Kidney capillary endothelial cell (primary cell): ENCODE measurements at regions not wholly inside any gene's neighbourhood (a gene's known extent, or its start where the extent isn't known, plus 50 kb on each side); places are given as distances from the start of the nearest gene placed in this dataset.

ENCODE experiments used
- DNase-seq: peaks from one replicate; pipeline ENCODE4 v3.0.0-alpha.2; 2018; ENCODE audit warnings: low spot score

DNA sequence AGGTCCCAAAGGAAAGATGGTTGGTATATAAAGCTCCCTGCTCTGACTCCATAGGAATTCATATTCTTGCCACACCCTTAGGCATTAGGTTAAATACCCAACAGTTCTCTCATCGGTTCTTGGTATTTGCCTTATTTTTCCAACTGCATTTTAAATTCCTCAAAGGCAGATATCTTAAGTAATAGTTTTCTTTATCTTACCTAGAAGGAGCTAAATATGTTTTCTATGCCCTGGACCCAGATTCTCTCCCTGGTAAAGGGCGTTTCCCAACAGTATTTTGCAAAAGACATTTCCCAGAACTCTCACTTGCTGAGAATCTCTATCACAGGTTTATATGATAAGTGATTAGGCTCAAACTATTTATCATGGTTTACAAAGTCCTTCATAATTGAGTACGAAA lies 158.6 kb upstream of the BDNF start:
- no peak for DNase-seq

DNA sequence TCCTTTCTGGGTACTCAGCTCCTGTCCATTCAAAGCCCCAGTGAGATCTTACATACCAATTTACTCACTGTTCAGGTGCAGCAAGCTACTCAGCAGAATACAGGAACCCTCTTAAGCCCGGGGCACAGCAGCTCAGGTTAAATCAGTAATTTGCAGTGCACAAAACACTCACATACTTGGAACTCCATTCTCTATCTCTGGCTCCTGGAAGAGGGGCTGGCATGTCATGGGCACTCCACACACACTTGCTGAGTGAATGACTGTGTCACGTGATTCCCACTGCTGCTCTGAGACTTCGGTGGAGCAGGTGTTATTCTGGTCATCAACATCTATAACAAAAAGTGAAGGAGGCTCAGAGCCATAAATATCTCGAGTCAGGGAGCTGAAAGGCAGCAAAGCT lies 157.3 kb upstream of the BDNF start:
- DNase-seq, result no peak

DNA sequence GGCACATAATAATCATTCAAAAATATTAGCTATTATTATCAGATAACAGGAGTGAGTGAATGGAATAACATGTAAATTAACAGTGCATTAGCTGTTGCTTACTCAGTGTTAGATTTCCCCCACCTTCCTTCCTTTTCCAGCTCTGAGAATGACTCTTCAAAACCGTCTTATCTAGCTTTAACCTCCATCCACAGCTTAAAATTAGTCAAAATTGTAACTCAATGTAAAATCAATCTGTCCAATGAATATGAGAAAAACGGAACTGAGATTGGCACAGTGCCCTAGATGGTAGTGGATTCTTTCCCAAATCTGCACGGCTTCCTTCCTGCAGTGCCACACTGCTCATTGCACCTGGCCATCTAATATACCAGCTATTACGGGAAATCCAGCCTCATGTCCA lies 156.8 kb upstream of the BDNF start:
- DNase-seq, result no peak

- DNase-seq, result no peak
Observed at GRCh38 chr11:27848423-27848822, 148.2 kb upstream of the BDNF start.

DNA sequence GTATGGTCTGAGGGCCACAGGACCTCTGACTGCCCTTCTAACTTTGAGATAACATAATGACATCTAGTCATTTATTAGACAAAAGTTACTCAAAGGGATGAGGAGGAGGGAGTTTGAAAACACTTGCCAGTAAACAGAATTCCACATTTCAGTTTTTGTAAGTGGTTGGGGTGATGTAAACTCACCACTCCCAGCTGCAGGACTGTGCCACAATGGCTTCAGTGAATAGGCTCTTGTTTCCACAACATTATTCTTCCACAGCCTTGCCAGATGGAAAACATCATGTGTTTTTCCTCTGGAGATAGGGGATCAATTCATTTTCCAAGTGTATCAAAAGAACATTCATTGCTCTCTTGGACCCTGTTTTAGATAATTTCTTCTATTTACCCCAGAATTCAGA lies 147.2 kb upstream of the BDNF start:
- DNase-seq, result no peak

DNA sequence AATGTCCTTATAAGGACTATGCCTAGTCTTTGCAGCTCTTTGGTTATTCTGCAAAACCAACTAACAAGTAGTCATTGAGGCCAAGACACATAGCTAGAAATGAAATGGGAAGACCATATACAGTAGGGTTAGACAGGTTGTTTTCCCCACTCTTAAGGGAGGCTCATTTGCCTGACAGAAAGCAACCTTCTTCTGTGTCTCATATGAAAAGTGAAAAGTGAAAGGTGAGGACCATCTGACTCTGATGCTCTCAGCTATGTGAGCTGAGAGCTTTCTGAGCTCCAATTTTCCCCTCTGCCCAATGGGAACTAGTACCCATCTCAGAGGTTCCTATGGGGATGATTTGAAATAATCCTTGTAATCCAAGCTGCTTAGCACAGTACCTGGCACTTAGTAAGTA lies 142.0 kb upstream of the BDNF start:
- DNase-seq, result no peak

- no peak for DNase-seq
Observed at GRCh38 chr11:27841023-27841422, 140.8 kb upstream of the BDNF start.

GRCh38 chr11:27839226-27839913 lies 139.1 kb upstream of the BDNF start:
- DNase-seq, result no peak

GRCh38 chr11:27838674-27839073 lies 138.4 kb upstream of the BDNF start:
- DNase-seq, result no peak

GRCh38 chr11:27837895-27838563 lies 137.8 kb upstream of the BDNF start:
- no peak for DNase-seq

DNA sequence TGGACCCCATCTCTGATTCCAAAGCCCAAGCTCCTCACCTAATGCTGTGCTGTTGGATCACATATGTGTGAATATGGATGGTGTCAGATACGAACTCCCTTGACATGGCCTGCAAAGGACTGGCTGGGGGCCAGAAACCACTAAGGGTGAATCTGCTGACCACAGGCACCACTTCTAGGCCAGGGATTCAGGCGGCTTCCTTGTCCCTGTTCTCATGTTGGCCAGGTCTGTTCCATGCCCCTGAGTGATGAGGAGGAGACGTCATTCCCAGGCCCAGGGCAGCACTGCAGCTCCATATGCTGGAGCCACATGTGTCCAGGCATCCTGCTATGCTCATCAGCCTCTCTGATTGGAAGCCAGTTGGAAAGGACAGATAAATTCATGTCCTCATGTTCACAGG lies 130.0 kb upstream of the BDNF start:
- DNase-seq, result no peak

DNA sequence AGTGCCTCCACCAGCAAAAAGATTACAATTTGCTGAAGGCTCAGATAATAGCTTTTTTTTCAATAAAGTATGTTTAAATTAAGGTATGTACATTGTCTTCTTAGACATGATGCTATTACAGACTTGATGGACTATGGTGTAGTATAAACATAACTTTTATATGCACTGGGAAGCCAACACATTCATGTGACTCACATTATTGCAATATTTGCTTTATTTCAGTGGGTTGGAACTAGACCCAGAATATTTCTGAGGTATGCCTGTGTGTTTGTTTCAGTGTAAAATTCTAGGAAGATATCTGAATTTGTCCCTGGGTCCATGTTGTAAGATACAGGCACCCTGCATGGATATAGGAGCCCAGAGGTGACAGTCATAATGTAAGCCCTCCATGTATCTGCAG lies 120.0 kb upstream of the BDNF start:
- DNase-seq, result no peak

GRCh38 chr11:27816197-27816596 lies 115.9 kb upstream of the BDNF start:
- DNase-seq, result no peak

GRCh38 chr11:27812341-27812740 lies 112.1 kb upstream of the BDNF start:
- no peak for DNase-seq

- DNase-seq, result no peak
Observed at GRCh38 chr11:27807596-27807995, 107.3 kb upstream of the BDNF start.

- no peak for DNase-seq
Observed at GRCh38 chr11:27806122-27806521, 105.9 kb upstream of the BDNF start.

GRCh38 chr11:27795955-27796861 lies 96.0 kb upstream of the BDNF start:
- no peak for DNase-seq

DNA sequence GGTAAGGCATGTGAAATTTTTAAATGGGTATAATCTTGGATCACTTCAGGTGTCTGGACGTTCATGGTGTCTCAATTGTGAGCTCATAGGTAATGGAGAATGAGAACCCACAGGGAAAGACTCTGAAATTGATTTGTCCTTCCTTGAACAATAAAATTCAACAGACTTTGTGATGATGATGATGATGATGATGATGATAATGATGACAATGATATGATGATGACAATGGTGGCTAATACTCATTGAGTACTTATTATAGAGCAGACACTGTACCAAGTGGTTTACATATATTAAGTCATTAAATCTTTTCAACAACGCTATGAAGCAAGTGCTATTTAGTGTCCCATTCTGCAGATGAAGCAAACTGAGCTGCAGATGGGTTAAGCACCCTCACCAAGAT lies 86.6 kb upstream of the BDNF start:
- DNase-seq, result no peak

DNA sequence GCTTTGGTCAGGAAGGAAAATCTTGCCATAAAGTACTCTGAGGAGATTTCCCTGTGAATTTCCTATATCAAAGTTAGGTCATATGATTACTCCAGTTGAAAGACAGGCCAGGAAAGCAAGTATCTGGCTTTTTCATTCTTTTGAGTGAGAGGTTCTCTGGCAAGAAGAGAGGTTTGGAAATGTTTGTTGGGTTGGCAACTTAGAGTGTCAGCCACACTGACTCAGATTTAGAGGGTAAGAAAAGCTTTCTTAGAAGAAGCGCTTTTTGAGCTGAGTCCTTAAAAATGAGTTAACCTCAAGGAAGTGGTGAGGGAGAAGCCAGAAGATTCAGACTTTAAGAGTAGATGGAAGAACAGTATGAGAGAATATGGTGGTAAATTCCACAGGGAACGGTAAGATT lies 86.1 kb upstream of the BDNF start:
- no peak for DNase-seq

GRCh38 chr11:27783701-27784355 lies 83.6 kb upstream of the BDNF start:
- no peak for DNase-seq

DNA sequence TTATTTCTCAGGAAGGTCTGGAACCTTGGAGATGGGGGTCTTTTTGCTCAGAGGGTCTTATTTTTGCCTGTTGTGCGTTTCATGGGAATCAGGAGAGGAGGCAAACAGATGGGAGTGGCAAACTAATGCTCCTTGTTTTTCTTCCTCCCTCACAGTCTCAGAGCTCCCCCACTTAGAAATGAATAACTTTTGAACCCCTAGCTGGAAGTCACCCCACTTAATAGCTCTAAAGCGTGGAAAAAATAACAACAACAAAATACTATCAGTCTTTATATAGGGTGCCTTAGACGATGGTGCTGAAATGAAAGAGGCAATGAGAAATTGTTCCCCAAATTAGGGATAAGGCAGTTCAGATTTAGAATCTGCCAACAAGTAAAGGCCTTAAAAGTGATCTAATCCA lies 76.8 kb upstream of the BDNF start:
- DNase-seq, result no peak

GRCh38 chr11:27773884-27774283 lies 73.6 kb upstream of the BDNF start:
- DNase-seq, result no peak

GRCh38 chr11:27771516-27771915 lies 71.3 kb upstream of the BDNF start:
- DNase-seq, result no peak
